ENCODE measurements at regions not wholly inside any gene's neighbourhood (a gene's known extent, or its start where the extent isn't known, plus 50 kb on each side); places are given as distances from the start of the nearest gene placed in this dataset.

- H3K4me1 ChIP-seq (ENCODE audit: control insufficient read depth, insufficient read depth, low read length): no peaks in the 10 kb centered on the region
- H3K9me3 ChIP-seq (ENCODE audit: control insufficient read depth, low read length): no peaks in the 10 kb centered on the region
- H3K4me3 ChIP-seq (ENCODE audit: low read length): no peak overlapping the region
- H3K36me3 ChIP-seq (ENCODE audit: control insufficient read depth, insufficient read depth, low read length): no peaks in the 10 kb centered on the region
- Mint-ChIP-seq H3K27ac (no peak overlapping the region), H3K4me3 (no peak overlapping the region), H3K36me3 (ENCODE audit: low read depth) (no peaks in the 10 kb centered on the region), H3K9me3 (no peaks in the 10 kb centered on the region), H3K4me1 (peaks cover 4% of the 10 kb centered on the region), H3K27me3 (ENCODE audit: insufficient read depth) (peaks cover 8% of the 10 kb centered on the region)
- no peak for DNase-seq
- H3K27ac ChIP-seq (ENCODE audit: low read depth, low read length): no peak overlapping the region
- no peaks in the 10 kb centered on the region for H3K27me3 ChIP-seq (ENCODE audit: control insufficient read depth, insufficient read depth, low read length, poor library complexity, severe bottlenecking)
- no peak overlapping the region for H3K9ac ChIP-seq (ENCODE audit: extremely low read depth, low read length, poor library complexity, severe bottlenecking)
- WGBS, 2 experiments (ENCODE audit: insufficient coverage in 1 of 2, insufficient read length in 1 of 2): 90 to 93% methylated on average over 4 to 5 of the region's 5 CpGs
- no peak for TF ChIP-seq CTCF (conservative IDR thresholded peaks at IDR 0.05)
Measured at GRCh38 chr10:121129266-121129665, 278.1 kb downstream of the WDR11 start.

- Mint-ChIP-seq H3K4me3 (no peak overlapping the region), H3K36me3 (ENCODE audit: low read depth) (no peaks in the 10 kb centered on the region), H3K9me3 (no peaks in the 10 kb centered on the region), H3K4me1 (peaks cover 4% of the 10 kb centered on the region), H3K27me3 (ENCODE audit: insufficient read depth) (peaks cover 11% of the 10 kb centered on the region), H3K27ac (no peak overlapping the region)
- Histone ChIP-seq H3K27ac (ENCODE audit: low read depth, low read length) (no peak overlapping the region), H3K4me1 (ENCODE audit: control insufficient read depth, insufficient read depth, low read length) (no peaks in the 10 kb centered on the region), H3K27me3 (ENCODE audit: control insufficient read depth, insufficient read depth, low read length, poor library complexity, severe bottlenecking) (no peaks in the 10 kb centered on the region), H3K36me3 (ENCODE audit: control insufficient read depth, insufficient read depth, low read length) (no peaks in the 10 kb centered on the region), H3K9me3 (ENCODE audit: control insufficient read depth, low read length) (no peaks in the 10 kb centered on the region), H3K9ac (ENCODE audit: extremely low read depth, low read length, poor library complexity, severe bottlenecking) (no peak overlapping the region), H3K4me3 (ENCODE audit: low read length) (no peak overlapping the region)
- DNase-seq: no peak
- 95% methylated on average over 4 to 5 of the region's 5 CpGs for WGBS, 2 experiments (ENCODE audit: insufficient coverage in 1 of 2, insufficient read length in 1 of 2)
- no peak for TF ChIP-seq CTCF (conservative IDR thresholded peaks at IDR 0.05)
Measured at GRCh38 chr10:121130382-121130781, 279.2 kb downstream of the WDR11 start.

- H3K27ac Mint-ChIP-seq: no peak overlapping the region
Measured at GRCh38 chr10:121131014-121131413, 279.9 kb downstream of the WDR11 start.

More at GRCh38 chr10:121131014-121131413, 279.9 kb downstream of the WDR11 start:
- Mint-ChIP-seq H3K36me3 (ENCODE audit: low read depth) (no peaks in the 10 kb centered on the region), H3K4me1 (peaks cover 4% of the 10 kb centered on the region), H3K4me3 (no peak overlapping the region), H3K27me3 (ENCODE audit: insufficient read depth) (peaks cover 11% of the 10 kb centered on the region), H3K9me3 (no peaks in the 10 kb centered on the region)
- H3K4me3 ChIP-seq (ENCODE audit: low read length): no peak overlapping the region
- WGBS, 2 experiments (ENCODE audit: insufficient coverage in 1 of 2, insufficient read length in 1 of 2): 91 to 93% methylated on average over 3 to 5 of the region's 5 CpGs
- no peaks in the 10 kb centered on the region for H3K27me3 ChIP-seq (ENCODE audit: control insufficient read depth, insufficient read depth, low read length, poor library complexity, severe bottlenecking)
- no peaks in the 10 kb centered on the region for H3K36me3 ChIP-seq (ENCODE audit: control insufficient read depth, insufficient read depth, low read length)
- H3K27ac ChIP-seq (ENCODE audit: low read depth, low read length): no peak overlapping the region
- no peaks in the 10 kb centered on the region for H3K4me1 ChIP-seq (ENCODE audit: control insufficient read depth, insufficient read depth, low read length)
- no peak overlapping the region for H3K9ac ChIP-seq (ENCODE audit: extremely low read depth, low read length, poor library complexity, severe bottlenecking)
- no peaks in the 10 kb centered on the region for H3K9me3 ChIP-seq (ENCODE audit: control insufficient read depth, low read length)
- TF ChIP-seq CTCF (conservative IDR thresholded peaks at IDR 0.05): no peak
- DNase-seq: no peak
